GM21576 (cell line): ENCODE measurements at regions not wholly inside any gene's neighbourhood (a gene's known extent, or its start where the extent isn't known, plus 50 kb on each side); places are given as distances from the start of the nearest gene placed in this dataset.
"Not testable (repeated sequence)": the region's sequence is repeated elsewhere in the genome, so short reads cannot be mapped to it uniquely, and the experiment has no call there.

ENCODE experiments used
- ATAC-seq: cut with Tn5 transposase; IDR thresholded peaks from one replicate; pipeline ENCODE4 v1.9.1; 2021; ENCODE audit warnings: mild to moderate bottlenecking, moderate library complexity; ENCODE audit not compliant: unreplicated experiment

DNA sequence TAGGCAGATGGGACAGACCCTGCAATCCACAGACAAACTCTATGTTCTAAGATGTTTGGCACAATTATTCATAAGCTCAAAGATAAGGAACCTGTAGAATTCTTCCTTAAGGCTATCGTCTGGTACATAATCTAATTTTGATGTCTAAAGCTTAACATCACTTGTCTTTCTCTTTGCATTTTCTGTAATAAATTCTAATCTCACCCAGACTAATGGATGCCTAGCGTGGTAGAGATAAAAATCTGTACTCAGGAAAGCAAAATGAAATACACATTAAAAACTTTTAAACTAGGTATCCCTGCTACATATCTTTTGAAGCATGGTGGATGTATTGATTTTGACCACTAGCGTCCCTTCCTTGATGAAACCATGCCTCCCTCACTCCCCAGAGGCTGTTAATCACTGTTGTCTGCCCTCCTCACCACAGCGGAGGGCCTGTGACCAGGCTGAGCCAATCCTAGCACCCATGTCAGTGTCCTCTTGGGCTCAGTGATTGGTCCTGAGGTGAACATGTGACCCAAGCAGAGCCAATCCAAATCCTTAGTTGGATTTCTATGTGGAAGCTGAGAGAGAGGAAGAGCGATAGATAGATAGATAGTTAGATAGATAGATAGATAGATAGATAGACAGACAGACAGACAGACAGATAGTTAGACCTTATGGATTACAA, 82.2 kb upstream of the GRK3 start:
- no peak for ATAC-seq

DNA sequence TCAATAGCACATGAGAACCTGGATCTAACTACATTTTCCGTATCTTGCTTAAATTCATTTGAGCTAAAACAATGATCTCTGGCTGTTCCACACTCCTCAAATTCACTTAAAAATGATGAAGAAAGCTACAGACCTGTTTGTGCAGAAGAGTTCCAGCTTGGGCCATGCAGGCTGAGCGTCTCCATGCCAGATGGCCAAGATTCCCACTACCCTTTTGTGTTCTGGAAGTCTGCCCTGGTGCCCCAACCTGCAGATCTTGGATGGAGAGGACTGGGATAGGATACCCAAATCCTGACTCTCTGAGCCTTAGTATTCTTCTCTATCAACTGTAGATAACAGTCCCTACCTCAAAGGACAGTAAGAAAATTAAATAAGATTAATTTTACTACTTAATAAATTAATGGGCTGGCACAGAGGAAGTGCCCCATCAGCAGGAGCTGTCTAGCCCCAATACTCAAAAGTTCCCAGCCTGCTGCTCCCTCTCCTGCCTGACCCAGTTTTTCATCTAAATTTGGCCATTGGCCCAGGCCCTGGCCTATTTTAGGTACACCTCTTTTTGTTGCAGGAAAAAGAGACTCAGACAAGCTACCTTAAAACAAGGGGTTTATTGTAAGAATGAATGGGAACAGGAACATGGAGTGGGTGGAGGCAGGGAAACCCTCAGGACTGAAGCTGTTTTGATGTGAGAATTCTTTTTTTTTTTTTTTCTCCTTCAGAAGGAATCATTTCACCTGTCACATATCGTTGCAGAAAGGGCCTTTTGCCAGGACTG, 81.4 kb upstream of the GRK3 start:
- ATAC-seq = no peak

DNA sequence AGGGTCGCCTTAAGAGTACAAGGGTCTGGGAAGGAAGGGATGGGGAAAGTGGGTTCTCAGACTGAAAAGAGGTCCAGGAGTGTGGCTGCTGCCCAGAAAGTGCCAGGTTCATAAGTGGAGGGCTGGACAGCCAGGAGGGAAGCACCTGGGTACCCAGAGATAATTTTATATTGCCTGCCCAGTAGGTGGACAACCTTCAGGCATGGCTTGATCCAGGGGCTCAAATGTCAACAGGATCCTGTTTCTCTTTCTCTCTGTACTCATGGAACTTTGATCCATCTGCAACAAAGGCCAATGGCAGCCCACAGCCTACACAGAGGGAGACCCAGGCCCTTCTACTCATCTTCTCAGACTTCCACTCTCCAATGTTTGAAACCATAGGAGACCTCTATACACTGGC, 80.5 kb upstream of the GRK3 start:
- ATAC-seq = no peak

DNA sequence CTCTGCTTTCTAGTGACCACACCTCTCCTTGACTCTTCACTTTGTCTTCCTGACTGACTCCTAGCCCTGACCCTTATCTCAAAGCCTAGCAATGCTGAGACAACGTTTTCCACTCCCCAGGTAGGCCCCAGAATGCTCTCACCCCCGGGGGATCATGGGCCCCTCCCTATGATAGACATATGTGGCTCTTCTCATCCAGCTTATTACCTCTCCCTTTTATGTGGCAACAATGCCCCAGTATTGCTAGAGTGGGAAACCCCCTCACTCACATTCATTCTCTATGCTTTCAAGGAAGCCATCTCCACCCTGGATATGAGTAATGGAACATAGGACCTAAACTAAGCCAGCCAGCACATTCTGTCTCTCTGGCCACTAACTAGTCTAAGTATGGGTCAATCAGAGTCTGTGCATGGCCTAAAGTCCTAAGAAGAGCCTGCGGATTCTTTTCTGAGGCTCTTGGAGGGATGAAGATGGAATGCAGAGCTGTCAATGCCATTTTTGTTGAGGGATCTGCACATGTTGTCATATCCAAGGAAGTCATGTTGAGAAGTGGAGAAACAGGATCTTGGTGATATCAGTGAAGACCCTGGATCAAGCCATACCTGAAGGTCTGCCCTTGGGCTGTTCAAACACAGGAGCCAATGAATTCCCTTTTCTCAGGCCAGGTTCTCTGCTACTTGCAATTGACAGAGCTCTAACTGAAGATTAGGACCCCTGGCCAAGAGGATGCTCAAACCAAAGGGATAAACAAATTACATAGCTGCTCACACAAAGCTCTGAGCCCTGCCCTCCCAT, 79.8 kb upstream of the GRK3 start:
- ATAC-seq = no peak

DNA sequence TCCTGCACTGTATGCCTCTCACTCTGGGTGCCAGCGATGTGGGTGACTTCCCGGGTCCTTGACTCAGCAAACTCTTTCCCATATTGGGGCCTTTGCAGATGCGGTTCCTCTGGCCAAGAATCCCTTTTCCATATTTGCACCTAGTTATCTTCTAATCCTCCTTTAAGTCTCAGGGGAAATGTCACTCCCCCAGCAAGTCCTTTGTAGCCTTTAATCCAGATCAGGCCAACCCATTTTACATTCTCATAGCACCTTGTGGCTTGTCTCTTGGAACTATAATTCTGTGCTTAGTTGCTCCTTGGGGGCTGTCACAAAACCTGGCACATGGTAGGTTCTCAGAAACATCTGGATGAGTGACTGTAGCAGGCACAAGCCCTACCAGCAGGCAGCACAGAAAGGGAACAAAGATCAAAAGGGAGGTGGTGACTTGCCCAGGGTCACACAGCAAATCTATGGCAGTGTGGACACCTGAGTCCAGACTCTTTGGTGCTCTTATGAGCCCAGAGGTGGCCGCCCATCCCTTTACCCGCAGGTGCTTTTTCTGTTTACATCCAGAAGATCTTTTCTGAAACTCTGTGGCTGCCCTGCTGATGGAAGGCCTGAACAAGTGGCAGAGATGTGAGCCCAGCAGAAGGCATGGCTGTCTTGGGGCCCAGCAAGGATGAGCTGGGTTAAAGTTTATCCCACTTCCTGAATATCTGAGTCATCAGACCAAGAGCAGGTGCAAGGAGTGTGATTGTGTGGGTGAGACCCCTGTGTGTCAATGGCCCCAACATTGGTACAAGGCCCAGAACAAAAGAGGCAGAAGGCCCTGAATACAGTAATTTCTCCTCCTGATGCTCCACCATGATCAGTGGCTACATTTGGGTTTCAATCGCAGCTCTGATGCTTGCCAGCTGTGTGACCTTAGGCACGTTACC, 78.6 kb upstream of the GRK3 start:
- no peak for ATAC-seq

DNA sequence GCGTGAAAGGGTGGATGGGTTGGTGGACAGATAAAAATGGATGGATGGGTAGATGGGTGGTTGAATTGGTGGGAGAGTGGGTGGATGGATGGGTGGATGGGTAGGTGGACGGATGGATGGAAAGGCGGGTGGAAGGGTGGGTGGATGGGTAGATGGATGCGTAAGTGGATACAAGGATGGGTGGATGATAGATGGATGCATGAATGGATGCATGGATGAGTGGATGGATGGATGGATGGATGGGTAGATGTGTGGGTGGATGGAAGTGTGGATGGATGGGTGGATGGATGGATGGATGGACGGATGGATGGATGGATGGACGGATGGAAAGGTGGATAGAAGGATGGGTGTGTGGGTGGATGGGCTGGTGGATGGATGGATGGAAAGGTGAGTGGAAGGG, 77.0 kb upstream of the GRK3 start:
- no peak for ATAC-seq

DNA sequence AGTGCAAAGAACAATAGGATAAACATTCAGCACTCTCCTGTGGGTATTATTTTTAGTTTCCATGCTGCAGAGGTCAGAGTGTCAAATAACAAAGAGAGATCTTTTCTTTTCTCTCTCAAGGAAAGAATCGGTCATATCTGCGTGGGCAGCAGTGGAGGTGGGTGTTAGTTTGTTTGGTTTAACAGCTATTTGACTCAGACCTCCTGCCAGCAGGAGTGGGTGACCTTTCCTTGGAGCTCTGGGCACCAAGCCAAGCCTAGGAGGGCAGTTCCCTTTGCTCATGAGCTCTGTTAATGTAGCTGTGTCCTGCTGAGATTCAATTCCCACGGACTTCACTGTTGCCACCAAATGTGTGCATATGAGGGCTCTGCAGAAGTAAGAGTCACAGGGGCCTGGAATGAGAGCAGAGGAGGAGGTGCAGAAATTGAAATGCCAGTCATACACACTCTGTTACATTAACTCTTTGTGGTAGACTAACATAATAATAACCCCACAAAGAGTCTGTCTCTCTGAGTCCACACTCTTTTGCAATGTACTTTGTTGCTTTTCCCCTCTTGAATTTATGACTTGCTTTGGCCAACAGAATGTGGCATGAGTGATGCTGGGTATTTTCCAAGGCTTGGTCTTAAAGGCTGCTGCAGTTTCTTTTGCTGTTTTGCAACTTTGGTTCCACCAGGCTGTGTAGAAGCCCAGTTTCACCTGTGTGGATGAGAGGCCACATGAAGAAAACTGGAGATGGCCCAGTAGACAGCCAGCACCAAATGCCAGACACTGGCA, 76.0 kb upstream of the GRK3 start:
- no peak for ATAC-seq

DNA sequence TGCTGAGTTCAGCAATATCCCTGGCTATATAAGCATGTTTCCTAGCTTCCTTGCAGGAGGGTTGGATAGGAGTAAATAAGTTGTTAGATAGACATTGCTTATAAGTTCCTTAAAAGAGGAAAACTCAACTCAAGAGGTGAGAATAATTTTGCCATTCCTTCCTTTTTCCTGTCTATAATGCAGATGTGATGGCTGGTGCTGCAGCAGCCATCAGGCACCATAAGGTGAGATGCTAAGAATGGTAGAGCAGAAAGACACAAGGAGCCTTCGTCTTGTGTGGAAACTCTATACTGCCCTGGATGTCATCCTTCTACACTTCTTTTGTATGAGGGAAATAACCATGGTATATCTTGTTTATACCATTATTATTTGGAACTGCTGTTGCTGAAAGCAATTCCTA, 74.5 kb upstream of the GRK3 start:
- ATAC-seq = no peak

DNA sequence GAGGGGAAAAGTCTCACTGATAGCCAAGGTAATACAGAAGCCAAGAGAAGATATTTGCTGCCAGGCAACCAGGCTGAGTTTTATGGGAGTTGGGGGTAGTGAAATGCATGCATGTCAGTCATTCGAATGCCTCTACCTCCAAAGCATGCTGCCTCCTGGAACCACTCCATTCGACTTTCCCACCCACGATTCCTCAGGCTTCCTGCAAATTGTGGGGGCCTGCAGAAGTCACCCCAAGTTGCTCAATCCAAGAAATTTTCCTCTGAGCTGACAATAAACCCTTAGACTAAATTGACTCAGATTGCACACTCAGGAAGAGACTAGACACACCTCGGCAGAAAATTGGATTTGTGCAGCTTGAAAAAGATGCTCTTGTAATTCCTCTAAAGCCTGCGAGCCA, 73.6 kb upstream of the GRK3 start:
- no peak for ATAC-seq

DNA sequence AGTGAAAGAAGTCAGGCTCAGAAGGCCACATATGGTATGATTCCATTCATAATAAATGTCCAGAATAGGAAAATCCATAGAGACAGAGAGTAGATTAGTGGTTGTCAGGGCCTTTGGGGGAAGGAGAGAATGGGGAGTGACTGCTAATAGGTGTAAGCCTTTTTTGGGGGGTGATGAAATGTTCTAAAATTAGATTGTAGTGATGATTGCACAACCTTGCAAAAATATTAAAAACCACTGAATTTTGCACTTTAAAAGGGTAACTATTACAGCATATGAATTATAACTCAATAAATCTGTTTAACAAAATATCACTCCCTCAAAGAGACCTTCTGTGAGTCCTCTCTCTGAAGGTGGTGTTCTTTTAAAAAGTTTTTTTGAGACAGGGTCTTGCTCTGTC, 72.3 kb upstream of the GRK3 start:
- ATAC-seq = no peak

DNA sequence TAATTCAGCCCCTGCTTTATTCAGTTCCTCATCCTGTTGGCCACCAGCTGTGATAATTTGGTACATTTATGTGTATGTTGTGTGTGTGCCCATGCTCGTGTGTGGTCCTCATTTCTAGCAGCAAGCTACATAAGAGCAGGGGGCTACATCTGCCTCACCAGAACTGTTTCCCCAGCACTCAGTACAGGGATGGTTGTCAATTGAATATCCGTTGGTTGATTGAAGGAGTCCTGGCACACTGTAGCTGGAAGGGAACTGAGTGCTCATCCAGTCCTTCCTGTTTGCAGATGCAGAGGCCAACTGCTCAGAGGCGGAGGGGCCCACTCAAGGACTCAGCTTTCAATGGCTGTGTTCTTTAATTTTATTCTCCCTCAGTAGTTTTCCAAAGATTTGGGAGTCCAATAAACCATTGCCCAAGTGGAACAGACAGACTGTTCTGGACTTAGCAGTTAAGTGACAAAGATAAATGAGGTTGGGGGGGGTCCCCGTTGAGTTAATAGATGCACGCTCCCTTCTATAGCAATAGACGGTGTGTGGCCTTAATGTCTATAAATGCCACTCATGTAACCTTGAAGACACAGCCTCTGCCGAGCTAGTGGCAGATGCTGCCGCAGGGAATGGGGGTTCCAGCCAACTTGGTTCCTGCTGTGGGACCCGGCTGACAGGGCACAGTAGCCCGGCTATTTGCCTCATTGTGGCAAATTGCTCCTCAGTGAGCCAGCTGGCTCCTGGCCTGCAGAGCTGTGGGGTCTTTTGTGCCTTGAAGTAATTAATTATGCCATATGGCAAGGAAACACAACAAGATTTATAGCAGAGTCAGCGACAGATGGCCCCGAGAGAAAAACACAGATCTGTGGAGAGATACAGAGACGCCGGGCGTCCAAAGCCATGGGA, 71.4 kb upstream of the GRK3 start:
- ATAC-seq = no peak

DNA sequence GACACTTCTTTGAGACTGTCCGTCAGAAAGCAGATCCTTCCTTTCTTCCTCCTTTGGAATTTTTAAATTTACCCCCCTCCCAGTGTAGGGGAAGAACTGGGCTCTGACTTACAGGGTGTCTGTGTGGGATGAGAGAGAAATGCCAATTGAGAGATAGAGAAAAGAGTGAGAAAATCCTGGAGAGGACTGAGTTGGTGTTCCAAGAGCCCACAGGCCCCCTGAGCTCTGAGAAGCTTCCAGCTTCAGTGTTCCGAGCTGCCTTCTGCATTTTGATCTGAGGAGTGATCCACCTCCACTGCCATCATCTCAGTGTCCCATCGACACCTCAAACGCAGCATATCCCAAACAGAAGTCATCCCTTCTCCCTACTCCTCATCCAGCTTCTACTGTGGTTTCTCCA, 70.7 kb upstream of the GRK3 start:
- no peak for ATAC-seq

DNA sequence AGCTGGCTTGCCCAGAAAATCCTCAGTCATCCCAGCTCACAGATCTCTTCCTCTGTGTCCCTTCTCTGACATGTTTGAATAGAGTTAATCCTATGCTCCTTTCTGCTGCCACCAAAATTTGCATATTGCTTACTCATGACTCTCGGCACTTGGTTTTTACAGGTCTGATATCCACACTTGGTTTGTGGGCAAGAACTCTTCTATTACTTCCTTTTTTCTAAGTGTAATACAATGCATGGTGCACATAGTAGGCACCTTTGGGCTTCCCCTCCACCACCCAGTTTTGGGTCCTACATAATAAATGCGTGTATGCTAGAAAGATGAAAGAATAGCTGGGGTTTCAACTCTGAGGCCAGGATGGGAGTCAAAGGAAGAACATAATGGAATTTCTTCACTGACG, 69.7 kb upstream of the GRK3 start:
- no peak for ATAC-seq

DNA sequence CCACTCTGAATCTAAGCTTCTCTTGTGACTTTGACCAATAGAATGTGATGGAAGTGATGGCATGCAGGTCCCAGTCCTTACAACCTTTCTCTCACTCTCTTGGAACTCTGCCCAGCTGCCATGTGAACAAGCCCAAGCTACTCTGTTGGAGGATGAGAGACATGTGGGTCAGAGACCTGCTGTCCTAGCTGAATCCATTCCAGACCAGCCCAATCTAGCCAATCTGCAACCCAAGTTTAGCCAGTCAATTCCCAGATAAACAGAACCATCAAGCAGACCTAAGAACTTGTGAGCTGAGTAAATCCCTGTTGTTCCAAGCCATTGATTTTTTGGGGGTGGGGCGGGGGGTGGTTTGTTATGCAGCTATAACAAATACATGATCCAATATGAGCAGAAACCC, 69.2 kb upstream of the GRK3 start:
- ATAC-seq = no peak

DNA sequence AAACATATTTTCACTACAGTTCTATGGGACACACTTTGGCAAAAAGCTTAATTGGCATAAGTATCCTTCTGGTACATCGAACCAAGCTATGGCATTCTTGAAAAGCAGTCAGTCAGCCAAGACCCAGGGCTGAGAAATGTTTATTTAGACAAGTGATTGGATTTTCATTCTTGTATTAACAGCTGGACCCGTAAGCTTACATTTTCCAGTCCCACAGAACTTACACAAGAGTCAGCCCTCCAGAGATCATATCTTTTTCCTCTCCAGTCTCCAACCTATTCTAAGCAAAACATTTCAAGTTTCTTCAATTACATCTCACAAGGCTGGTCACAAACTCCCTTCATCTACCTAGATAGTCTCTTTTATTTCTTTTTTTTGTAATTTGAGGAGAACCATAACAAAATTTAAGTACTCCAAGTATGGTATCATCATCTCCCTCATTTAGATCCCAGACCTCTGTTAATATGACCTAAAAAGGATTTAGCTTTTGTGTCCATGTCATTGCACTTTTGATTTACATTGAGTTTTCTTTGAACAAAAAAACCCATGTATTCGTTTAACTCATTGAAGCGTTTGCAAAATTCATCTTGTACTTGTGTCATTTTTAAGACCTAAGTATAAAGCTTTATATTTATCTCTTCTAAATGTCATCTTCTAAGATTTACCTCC, 67.9 kb upstream of the GRK3 start:
- ATAC-seq = no peak

DNA sequence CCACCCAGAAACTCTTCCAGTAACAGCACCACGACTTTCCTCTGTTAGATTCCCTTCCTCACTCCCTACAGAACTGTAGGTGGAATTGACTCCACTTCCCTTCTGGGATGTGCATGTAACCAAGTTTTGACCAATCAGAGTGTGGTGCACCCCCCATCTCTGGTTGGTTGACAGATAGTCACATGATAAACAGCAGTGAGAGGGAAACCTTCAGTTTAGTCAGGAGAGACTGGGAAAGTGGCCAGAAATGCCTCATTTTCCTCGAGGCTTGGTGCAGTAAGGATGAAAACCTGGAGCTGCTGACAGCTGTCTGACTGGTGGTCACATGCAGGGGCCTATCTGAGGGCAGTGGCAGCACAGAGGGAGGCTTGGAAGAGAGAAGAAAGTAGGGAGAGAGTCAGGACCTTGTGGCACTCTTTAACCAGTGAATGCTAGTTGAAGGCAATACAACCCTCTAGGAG, 67.3 kb upstream of the GRK3 start:
- no peak for ATAC-seq

DNA sequence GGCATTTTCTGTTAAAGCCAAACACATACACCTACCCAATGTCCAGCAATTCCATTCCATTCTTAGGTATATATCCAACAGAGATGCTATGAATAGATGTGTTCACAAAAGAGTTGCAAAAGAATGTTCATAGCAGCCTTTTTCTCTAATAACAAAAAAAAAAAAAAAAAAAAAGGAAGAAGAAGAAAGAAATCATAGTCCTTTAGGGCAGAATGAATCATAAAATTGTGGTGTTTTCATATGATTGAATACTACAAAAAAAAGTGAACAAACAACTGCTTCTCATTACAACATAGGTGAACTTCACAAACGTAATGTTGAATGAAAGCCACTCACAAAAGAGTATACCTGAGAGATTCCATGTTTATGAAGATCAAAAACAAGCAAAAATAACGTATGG, 66.8 kb upstream of the GRK3 start:
- no peak for ATAC-seq

DNA sequence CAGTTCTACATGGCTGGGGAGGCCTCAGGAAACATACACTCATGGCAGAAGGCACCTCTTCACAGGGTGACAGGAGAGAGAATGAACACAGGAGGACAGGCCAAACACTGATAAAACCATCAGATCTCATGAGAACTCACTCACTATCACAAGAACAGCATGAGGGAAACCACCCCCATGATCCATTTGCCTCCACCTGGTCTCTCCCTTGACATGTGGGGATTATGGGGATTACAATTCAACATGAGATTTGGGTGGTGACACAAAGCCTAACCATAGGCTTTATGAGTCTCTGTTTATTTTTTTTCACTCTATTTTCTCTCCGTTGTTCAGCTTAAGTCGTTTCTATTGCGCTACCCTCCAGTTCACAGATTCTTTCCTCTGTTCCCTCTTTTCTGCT, 63.8 kb upstream of the GRK3 start:
- not testable (repeated sequence) for ATAC-seq
